Stromal cell of bone marrow (primary cell): ENCODE measurements at regions not wholly inside any gene's neighbourhood (a gene's known extent, or its start where the extent isn't known, plus 50 kb on each side); places are given as distances from the start of the nearest gene placed in this dataset.
A peak's percentile ranks its signal among the peaks of the same experiment; 100 is the strongest.

Experiments
- DNase-seq: peaks from one replicate; pipeline ENCODE4 v3.0.0-alpha.2; 2012; ENCODE audit warnings: low read depth

DNA sequence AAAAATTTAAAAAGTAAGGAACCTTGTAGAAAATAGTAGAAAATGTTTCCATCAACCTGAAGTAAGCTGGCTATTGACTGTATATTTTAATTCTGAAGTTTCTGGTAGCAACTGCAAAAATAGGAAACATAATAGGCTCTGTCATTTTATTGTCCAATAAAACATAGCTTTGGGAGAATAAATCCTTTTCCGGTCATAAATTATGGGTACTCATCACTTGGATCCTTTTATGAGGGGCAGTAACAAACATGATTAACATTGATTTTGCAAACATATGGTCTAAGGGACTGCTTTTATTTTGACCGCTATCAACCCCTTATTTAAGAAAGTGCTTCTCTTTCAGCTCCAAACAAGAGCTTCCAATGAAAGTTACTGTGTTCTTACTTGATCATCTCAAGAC lies 495.9 kb upstream of the ANKRD30A start:
- no peak for DNase-seq

DNA sequence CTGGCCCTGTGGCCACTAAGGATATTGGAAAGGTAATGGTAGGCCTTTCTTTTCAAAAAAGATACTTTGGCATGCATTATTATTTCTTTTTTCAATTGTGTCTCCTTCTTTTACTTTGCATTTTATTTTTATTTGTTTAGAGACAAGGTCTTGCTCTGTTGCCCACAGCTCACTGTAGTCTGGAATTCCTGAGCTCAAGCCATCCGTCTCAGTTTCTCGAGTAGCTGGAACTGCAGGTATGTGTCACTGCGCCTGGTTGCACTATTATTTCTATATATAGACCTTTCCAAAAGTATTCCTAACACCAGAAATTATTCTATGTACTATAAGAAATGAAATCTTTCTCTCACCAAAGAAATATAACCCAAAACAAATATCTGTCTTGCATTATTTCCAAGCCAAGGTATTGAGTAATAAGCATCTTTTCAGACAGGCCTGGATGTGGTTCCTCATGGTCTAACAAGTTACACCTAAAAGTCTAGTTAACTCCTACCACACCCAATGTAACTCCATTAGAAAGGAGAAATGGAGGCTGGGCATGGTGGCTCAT lies 500.8 kb upstream of the ANKRD30A start:
- DNase-seq: no peak

DNA sequence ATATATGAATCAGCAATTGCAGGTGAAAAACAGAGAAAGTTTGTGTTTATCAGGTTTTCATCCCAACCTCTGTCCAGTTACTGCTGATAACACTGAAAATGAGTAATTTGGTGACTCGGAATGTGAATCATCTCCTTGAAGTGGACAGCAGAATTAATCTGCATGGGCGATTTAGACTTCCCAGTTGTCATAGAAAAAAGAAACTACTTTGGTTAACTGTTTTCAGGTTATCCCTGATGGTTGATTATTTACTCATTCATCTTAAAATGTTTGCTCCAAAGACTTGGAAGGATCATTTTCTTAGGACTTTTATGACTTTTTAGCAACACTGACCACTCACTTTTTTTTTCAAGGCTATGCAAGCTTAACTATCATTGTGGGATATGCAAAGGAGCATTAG lies 504.1 kb upstream of the ANKRD30A start:
- peak; percentile 40 for DNase-seq

DNA sequence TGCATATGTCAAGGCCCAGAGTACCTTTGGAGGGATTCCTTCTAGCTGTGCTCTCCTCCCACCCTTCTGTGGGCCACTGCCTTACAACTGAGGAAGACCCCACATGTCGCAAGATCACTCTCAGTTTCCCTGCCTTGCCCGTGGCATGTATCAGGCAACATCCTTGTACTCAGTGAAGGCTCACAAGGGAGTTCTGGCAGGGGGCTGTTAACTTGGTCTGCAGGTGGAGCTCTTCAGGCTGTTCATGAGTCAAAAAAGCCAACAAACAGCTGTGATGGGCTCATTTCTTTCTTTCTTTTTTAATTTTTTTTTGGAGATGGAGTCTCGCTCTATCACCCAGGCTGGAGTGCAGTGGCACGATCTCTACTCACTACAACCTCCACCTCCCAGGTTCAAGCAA lies 513.0 kb upstream of the ANKRD30A start:
- DNase-seq: no peak

DNA sequence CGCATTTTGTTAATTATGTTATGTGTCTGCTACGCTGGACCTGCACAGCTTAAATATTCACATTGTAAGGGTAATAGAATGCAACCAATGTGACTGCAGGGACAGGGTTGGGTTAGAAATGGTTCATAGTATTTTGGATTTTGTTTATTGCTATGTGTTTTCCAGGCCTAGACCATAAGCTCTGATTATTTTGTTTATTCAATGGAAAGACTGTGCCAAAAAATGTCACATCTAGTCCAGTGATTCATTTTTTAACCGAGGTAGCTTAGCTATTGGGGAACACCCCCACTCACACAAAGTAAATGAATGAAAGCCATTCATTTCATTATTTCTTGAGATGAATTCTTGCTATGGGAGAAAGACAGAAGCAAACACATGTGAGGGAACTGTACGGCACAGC lies 516.5 kb upstream of the ANKRD30A start:
- DNase-seq: no peak

DNA sequence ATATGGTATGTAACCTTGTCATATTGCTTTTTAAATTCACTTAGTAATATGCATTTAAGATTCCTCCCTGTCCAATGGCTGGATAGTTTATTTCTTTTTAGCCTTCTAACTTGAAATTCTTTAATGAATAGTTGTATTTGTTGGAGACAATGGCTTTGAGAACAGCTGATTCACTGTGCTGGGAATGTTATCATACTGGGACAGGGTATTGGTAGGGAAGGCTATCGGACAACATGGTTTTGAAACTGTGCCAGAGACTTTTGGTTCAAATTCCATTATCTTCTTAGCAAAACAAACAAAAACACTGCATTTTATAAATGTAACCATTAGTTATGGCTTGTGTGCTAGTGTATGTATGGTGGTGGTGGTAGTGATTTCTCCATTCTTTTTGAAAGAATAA lies 517.1 kb upstream of the ANKRD30A start:
- DNase-seq: no peak

DNA sequence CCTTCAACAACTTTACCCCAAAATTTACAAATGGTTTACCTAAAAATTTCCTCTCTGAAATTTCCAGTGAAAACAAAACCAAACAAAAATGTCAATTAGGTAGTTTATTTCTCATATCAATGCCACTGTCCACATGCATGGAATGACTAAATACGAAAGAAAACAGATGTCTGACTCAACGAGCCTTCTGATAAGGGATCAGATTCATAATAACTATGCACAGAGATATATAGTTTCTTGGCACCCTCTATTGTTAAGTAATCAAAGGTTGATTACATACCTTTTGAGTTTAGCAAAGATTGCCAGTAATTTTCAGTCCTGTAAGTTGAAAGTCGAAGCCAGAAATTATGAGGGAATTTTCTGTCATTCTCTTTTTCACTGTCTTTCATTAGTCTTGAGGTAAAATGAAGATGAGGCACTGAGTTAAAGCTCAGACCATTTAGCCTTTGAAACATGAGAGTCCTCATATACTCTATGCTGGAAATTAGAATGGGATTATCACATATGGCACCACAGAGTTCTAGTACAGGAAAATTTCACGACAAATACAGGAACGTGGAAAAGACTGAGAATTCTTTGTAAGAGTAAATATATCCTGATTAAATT lies 519.1 kb upstream of the ANKRD30A start:
- DNase-seq: no peak

DNA sequence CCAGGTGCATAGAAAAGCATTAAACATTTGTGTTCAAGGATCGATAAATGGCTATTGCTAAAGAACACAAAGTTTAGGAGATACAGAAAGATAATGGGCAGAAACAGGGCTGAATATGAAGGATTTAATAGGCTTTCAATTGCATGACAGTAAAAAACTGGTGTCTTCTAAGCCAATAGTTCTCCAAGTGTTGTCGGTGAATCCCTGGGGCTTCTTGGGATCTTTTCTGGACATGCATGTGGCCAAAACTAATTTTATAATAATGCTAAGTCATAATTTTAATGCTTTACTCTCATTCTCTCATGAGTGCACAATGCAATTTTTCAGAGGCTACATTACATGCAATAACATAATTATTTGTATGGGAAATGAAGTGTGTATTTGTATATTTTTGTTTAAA lies 521.1 kb upstream of the ANKRD30A start:
- DNase-seq: no peak

DNA sequence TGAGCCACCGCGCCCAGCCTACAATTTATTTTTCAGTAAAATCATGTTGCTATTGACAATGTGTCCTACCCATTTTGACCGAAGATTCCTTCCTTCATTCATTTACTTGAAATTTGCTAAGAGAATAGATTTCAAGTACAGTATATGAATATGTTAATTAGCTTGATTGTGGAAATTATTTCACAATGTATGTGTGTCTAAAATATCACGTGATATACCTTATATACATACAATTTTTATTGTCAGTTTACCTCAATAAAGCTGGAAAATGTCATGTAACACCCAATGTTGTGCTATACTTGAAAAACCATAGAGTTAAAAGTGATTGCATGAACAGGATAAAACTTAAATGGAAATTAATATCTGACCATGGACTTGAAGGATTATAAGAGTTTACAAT lies 521.7 kb upstream of the ANKRD30A start:
- DNase-seq: no peak

DNA sequence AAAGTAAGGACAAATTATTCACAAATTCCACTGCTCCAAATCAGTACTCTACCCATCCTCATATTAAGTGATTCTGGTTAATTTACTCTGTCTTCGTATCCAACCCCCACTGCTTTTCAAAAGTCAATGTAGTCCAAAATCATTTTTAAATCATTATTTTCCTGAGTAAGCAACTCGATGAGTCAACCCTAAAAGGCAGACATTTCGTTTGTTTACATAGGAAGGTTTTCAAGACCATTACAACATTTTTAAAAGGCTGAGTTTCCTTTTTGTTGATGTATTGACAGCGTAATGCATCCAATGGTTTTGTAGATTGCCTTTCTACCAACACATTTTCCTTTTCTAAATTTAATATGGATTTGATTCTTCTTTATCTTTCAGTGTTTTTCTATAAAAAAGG lies 523.0 kb upstream of the ANKRD30A start:
- peak; percentile 70 for DNase-seq

DNA sequence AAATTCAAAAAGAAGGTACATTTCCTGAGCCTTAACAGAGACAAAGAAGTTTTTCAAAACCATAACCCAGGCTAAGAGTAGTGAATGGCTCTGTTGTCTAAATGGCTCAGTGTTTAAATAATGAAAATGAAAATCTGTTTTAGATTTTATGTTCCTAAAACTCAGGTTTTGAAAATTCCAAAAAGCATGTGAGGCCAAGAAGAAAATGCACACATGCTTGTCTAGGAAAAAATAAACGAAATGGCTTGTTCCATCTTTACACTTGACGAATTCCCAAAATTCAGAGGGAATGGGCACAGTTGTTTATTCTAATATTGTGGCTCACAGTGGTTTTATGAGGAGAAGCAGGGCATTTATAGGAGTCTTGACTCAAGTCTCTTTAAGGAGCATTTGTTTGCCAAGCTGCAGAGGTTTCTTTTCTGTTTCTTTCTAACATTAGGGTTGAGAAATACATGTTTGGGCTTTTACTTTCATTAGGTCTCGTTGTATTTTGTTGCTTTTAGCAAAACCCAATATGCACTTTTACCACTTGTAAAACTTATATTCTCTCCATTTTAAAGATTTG lies 527.6 kb upstream of the ANKRD30A start:
- no peak for DNase-seq

DNA sequence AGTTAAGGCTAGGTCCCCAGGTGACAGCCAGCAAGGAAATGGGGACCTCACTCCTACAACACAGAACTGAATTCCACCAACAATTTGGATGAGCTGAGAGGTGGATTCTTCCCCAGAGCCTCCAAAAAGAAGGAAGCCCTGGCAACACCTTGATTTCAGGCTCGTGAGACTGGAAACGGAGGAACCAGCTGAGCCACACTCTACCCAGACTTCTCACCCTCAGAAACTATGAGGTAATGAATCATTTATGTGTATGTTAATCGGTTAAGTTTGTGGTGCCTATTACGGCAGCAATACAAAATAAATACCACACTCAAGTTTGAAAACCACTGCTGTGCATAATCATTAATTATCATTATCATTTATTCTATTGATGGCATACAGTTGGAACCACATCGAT lies 532.4 kb upstream of the ANKRD30A start:
- DNase-seq: no peak

DNA sequence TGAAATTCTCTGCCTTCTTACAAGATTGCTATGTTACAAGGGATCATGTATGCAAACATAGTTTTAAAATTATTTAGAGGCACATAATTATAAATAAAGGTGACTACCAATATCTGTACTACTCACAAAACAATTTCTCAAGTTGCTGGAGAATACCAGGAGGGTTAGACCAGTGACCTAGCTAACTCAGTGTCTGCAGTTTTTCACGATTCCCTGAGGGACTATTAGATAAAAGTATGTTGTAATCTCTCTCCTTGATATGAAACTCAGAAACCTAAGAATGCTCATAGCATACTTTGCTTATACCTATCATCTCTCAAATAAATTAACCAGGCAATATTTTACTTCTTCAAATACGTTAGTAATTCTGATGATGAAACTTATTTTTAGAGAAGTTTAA lies 534.0 kb upstream of the ANKRD30A start:
- no peak for DNase-seq

DNA sequence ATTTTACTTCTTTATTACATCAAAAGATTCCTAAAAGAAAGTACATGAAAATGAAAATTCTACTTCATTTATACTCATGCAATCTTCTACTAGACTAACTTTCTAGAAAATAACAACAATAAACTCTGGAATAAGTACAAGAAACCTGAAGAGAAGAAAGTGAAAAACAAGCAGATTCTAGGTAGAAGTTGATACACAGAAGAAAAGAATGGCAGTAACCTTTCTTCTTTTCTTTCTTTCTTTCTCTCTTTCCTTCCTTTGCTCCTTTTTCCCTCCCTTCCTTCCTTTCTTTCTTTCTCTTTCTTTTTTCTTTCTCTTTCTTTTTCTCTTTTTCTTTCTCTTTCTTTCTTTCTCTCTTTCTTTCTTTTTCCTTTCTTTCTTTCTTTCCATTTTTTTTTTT lies 541.7 kb upstream of the ANKRD30A start:
- DNase-seq: no peak

DNA sequence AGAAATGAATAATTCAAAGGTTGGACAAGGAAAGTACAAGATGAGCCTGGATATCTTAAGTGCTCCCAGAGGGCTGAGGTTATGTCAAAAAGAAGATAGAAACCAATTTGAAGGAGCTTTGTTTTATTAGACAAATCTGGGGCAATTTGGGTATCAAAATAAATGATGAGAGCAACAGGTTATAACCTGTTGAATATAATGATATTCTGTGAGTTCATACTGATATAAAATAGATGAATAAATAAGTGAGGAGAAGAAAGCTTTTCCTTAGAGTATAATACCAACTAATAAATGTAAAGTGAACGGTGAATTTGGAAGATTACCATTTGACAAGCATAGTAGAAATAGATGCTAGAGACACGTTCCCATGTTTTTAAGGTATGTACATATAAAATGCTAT lies 544.2 kb upstream of the ANKRD30A start:
- DNase-seq: no peak

DNA sequence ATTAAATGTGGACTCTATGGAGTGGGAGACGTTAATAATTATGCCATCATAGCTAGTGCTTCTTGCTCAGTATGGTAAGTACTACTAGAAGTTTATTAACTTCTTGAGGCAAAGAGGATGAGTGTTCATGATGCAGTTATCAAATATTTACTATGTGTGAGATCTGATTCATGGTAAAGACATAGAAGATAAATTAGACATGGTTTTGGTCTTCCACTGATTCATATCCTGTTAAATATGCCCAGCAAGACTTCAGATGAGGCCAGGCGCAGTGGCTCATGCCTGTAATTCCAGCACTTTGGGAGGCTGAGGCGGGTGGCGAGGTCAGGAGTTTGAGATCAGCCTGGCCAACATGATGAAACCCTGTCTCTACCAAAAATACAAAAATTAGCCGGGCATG lies 547.1 kb upstream of the ANKRD30A start:
- no peak for DNase-seq

DNA sequence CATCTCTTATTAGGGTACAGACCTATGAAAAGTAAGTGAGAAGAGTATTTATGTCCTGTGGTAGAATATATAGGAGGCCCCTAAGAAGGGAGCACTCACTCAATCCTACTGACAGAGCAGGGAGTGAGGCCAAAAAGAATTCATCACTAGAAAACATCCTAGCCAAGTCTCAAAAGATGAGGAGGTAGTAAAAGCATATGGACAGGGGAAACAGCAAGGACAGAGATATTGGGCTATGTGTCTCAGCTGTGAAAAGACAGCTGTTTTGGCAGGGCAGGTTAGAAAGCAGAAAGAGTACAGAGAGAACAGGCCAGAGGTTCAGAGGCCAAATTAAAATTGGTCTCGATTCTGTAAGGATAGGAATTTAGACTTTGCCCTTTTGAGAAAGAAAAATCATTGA lies 548.3 kb upstream of the ANKRD30A start:
- no peak for DNase-seq

DNA sequence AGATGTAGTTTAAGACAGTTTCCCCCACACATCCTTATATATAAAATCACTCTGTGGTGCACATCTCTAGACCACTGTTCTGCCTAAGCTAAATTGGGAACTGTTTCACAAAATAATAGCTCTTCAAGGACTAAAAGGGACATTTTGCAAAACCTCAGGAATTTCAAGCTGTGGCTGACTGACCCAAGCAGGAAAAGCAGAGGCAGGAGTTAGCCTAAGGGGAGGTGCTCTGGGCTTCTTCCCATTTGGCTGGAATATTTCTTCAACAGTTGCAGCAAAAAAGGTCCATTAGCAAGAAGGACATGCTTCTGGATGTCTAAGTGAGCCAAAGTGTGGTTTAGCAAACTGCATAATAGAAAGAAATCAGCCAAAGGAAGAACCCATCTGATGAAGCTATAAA lies 551.2 kb upstream of the ANKRD30A start:
- peak; percentile 42 for DNase-seq

DNA sequence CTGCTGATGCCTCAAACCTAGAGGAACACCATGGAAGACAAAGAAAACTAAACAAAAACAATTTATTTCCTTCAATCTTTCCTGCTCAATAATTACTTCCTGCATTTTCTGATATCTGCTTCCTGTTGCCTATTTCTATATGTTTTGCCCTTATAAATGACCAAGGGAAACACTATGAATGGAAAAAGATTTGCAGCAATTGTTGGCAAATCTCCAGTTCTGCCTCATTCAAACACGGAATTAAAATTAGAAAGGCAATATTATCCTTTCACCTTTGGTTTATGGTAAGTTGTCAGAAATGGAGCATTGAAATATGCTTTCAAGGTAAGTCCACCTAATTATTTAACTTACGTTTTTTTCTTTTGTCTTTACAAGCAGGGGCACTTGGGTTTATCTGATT lies 552.2 kb upstream of the ANKRD30A start:
- DNase-seq: no peak

DNA sequence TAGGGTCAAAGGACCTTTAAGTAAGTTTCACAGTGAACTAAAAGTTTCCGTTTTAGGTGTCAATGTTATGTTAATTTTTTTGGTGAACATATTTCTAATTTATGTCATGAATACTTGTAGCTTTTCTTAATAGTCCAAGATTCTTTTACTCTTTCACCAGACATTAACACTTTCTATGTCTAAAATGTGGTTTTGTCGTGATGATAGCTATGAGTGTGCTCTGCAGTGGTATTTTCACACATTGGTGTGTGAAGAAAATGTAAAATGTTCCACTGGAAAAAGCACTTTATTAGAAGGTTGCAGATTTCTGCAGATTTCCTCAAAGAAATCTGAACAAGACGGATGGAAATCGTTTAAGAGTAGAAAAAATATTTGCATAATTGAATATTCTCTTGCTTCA lies 561.0 kb upstream of the ANKRD30A start:
- no peak for DNase-seq

DNA sequence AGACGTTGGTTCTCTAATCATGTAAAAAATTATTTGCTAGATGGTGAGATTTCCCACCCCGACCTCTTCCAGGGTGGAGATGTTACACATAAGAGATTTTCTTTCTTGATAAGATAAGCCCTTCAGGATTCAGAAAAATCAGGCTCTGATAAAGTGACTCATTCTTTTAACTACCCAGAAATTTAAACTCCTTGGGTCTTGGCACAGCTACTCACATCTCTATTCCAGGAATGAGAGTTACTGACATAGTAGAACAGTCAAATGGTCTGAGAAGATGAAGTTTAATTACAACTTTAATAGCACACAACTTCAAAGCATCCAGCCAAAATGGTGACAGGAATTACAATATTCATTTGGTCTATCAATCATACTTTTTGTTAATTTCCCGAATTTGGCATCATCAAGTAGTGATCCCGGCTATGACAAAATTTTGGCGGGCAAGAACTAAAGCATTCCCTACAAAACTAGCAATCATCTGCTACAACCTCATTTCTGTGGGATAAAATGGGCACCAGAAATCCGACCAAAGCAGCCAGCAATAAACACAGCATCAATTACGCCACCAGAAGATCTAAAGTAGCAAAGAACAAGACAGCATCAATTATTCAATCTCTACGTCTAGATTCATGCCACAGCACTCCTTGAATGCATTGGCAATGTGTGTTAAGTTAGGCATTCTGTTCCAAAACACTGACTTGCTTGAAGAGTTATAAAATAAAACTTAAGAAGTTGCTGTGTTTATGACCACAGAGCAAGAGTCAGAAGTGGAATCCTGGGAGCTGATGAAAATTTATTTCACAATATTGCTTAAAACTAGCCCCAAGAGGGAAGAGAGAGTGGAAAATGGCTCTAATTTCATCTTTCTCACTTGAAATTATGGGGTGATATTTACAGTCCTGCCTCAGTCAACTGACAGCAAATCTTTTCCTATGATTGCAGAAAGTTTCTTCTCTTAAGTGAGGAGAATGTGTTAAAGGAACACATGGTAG lies 565.7 kb upstream of the ANKRD30A start:
- peak; percentile 78 for DNase-seq

DNA sequence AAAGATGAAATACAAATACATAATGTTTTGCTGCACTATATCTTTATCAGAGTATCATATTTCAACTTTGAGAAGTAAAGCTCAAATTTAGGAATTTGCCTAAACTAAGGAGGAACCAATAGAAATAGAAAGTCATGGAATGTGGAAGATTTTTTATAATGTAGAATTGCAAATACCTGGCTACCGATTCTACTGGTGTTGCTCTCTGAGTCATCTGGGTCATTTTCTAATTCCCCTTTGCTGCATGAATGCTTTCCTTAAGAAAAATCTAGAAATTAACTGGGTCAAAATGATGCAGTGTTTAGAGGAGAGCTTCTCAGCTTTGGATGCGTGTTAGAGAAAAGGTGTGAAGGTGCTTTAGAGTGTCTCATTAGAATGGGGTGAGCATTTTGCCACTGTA lies 568.9 kb upstream of the ANKRD30A start:
- DNase-seq: no peak

DNA sequence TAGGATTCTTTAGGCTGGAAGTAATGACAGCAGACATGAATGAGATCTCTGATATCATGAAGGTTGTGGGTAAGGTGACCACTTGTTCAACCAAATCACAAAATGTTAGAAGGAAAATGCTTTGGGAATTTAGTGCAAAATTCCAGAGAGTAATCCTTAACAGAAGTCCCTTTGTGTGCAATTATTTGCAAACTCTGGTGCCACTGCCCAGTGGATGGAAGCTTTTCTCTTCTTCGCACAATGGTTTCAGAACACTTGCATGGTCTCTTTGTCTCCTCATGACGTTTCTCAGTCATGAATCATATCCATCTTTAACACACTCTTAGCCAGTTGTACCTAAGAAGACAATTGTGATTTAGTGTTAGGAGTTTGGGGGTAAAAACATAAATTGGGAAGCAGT lies 570.4 kb upstream of the ANKRD30A start:
- DNase-seq: no peak
